Lung (tissue), 11 donors: ENCODE measurements at regions not wholly inside any gene's neighbourhood (a gene's known extent, or its start where the extent isn't known, plus 50 kb on each side); places are given as distances from the start of the nearest gene placed in this dataset.

Source experiments
- ATAC-seq: fragments of 200-7000 bp; cut with Tn5 transposase; one replicate; pipeline ENCODE4 v1.9.1; 2020; ENCODE audit warnings: moderate number of reproducible peaks; ENCODE audit not compliant: insufficient read depth, low FRiP score
- DNase-seq, 3 donors: peaks; one replicate each; pipeline ENCODE4 v3.0.0-alpha.2; 2013 to 2017
- H3K27ac ChIP-seq, 2 donors: one replicate each; pipeline ENCODE4 v1.5.1; 2013; ENCODE audit warnings: mild to moderate bottlenecking in 2 of 2, moderate library complexity in 2 of 2, control low read depth in 1 of 2, inconsistent platforms in 1 of 2, low read depth in 1 of 2, low read length in 1 of 2
- H3K27me3 ChIP-seq, 3 donors: one replicate each; pipeline ENCODE4 v1.5.1; 2013; ENCODE audit warnings: low read length in 2 of 3; ENCODE audit not compliant: control insufficient read depth in 3 of 3, insufficient read depth in 3 of 3
- H3K36me3 ChIP-seq, 4 donors: one replicate each; pipeline ENCODE4 v1.5.1; 2013; ENCODE audit warnings: low read length in 4 of 4, mild to moderate bottlenecking in 1 of 4, moderate library complexity in 1 of 4; ENCODE audit not compliant: control insufficient read depth in 4 of 4, insufficient read depth in 4 of 4
- H3K4me1 ChIP-seq, 5 donors: one replicate each; pipeline ENCODE4 v1.5.1; 2013; ENCODE audit warnings: low read length in 5 of 5, mild to moderate bottlenecking in 2 of 5, moderate library complexity in 1 of 5; ENCODE audit not compliant: control insufficient read depth in 5 of 5, insufficient read depth in 5 of 5
- H3K4me3 ChIP-seq: one replicate; pipeline ENCODE4 v1.5.1; 2013; ENCODE audit warnings: mild to moderate bottlenecking, control low read depth, moderate library complexity
- H3K9ac ChIP-seq, 2 donors: one replicate each; pipeline ENCODE4 v1.5.1; 2013; ENCODE audit warnings: low read length in 2 of 2, control low read depth in 1 of 2; ENCODE audit not compliant: insufficient read depth in 1 of 2
- H3K9me3 ChIP-seq, 4 donors: one replicate each; pipeline ENCODE4 v1.5.1; 2013; ENCODE audit warnings: low read length in 3 of 4, mild to moderate bottlenecking in 1 of 4, moderate library complexity in 1 of 4; ENCODE audit not compliant: control insufficient read depth in 4 of 4, insufficient read depth in 3 of 4
- WGBS, 2 donors: extraction: QIAGEN DNeasy Blood & Tissue Kit; methylation state at CpG; one replicate each; pipeline ENCODE4 v1.1.7; 2013; 5-methylcytosine and 5-hydroxymethylcytosine counted together
- TF ChIP-seq, protein P1 (sequence below): IDR thresholded peaks from 2 replicates; pipeline ENCODE4 v1.5.1; 2012; ENCODE audit warnings: mild to moderate bottlenecking; ENCODE audit errors: control extremely low read depth, extremely low read depth
- donor health status: control.
- donor health status: control.
- donor health status: Bipolar disorder and iron deficiency.
- donor health status: healthy.
- donor health status: DM: yes; HTN: yes; CAD: no.

DNA sequence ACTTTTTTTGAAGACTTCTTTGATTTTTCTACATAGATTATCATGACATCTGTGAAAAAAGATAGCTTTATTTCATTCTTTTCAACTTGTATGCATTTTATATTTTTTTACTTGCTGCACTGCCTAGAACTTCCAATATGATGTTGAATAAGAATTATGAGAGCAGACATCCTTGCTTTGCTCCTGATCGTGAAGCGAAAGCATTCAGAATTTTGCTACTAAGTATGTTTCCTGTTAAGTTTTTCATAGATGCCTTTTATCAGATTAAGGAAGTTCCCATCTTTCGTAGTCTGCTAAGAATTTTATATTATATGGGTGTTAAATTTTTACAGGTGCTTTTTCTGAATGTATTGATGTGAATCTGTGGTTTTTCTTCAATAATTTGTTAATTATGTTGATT, 163.4 kb upstream of the GADL1 start:
- TF ChIP-seq, protein P1, sequence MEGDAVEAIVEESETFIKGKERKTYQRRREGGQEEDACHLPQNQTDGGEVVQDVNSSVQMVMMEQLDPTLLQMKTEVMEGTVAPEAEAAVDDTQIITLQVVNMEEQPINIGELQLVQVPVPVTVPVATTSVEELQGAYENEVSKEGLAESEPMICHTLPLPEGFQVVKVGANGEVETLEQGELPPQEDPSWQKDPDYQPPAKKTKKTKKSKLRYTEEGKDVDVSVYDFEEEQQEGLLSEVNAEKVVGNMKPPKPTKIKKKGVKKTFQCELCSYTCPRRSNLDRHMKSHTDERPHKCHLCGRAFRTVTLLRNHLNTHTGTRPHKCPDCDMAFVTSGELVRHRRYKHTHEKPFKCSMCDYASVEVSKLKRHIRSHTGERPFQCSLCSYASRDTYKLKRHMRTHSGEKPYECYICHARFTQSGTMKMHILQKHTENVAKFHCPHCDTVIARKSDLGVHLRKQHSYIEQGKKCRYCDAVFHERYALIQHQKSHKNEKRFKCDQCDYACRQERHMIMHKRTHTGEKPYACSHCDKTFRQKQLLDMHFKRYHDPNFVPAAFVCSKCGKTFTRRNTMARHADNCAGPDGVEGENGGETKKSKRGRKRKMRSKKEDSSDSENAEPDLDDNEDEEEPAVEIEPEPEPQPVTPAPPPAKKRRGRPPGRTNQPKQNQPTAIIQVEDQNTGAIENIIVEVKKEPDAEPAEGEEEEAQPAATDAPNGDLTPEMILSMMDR = no peak
- peaks cover 0 to 3% (median 1%) of the 10 kb centered on the region in 4 donors for H3K9me3 ChIP-seq
- H3K27me3 ChIP-seq = no peaks in the 10 kb centered on the region
- no peaks in the 10 kb centered on the region for H3K4me1 ChIP-seq
- no peak overlapping the region for H3K9ac ChIP-seq
- H3K4me3 ChIP-seq = no peak overlapping the region
- DNase-seq = no peak
- no peak for ATAC-seq
- no peak overlapping the region for H3K27ac ChIP-seq
- WGBS, 2 donors = 36 to 66% methylated on average over 3 of the region's 3 CpGs
- no peaks in the 10 kb centered on the region for H3K36me3 ChIP-seq

DNA sequence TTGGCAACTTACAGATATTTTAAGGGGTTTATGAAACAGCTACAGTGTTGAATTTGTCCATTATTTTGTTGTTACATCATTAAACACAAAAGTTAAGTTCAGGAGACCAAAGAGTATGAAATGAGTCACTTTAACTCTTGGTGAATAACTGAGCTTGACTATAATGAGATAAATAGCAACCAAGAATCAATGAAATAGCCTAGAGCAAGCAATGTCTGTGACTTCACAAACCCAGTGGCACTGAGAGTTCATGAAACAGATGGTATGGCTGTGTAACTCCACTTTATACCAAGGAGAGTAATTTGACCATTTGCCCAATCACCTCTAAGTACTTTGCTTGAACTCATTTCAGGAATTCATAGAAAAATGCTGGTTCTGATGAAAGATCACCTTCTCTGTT, 169.6 kb upstream of the GADL1 start:
- Histone ChIP-seq H3K4me1 (no peaks in the 10 kb centered on the region), H3K36me3 (no peaks in the 10 kb centered on the region), H3K9ac (no peak overlapping the region), H3K27ac (no peak overlapping the region), H3K4me3 (no peak overlapping the region), H3K27me3 (no peaks in the 10 kb centered on the region), H3K9me3 (no peaks in the 10 kb centered on the region)
- DNase-seq (no peak), ATAC-seq (no peak)
- TF ChIP-seq, protein P1 = no peak

DNA sequence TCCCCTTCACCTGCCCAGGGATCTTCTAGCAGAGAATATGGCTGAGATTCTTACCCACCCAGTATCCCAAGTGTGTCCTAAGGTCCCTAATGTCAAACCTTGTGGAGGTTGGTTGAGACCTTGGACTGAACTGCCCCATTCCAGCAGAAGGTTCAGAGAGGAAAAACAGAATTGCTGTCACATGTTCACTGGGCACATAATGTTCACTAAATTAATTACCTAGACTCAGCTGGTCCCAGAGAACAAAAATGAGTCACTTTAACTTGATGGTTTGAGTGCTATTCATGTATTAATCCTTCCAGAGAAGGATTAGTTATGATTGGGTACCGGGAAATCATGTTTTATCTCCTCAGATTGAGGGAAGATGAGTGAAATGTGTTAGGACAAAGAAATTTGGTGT, 171.3 kb upstream of the GADL1 start:
- WGBS, 2 donors = 94% methylated on average over 1 of the region's 1 CpG
- no peak for DNase-seq
- Histone ChIP-seq H3K4me1 (no peaks in the 10 kb centered on the region), H3K9me3 (no peaks in the 10 kb centered on the region), H3K9ac (no peak overlapping the region), H3K27me3 (no peaks in the 10 kb centered on the region), H3K27ac (no peak overlapping the region), H3K4me3 (no peak overlapping the region), H3K36me3 (no peaks in the 10 kb centered on the region)
- no peak for ATAC-seq
- TF ChIP-seq, protein P1 = no peak

DNA sequence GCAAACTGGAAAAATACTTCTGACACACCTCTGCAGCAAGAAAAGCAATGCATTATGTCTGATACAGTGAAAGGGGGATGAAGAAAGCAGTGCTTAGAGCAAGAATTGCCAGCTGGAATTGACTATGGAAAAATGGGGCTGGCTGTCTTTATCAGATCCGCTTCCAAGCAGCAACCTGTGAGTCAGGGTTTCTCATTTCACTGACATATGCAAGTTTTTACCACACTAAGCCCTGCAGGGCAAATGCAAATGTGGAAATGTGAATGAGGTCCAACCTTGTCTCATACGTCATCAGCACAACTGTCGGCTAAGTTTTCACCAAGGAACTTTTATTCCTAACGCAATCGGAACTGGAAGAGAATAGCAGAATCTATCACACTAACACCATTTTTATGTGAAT, 172.5 kb upstream of the GADL1 start:
- H3K4me1 ChIP-seq = no peaks in the 10 kb centered on the region
- no peak overlapping the region for H3K4me3 ChIP-seq
- no peak for ATAC-seq
- H3K27me3 ChIP-seq = no peaks in the 10 kb centered on the region
- H3K27ac ChIP-seq = no peak overlapping the region
- H3K36me3 ChIP-seq = no peaks in the 10 kb centered on the region
- H3K9me3 ChIP-seq = peaks cover 0 to 3% (median 0%) of the 10 kb centered on the region in 4 donors
- 72 to 88% methylated on average over 5 of the region's 5 CpGs for WGBS, 2 donors
- TF ChIP-seq, protein P1 = no peak
- DNase-seq = peak in 1 of 3 donors; percentile 51
- no peak overlapping the region for H3K9ac ChIP-seq
